ENCODE measurements at regions not wholly inside any gene's neighbourhood (a gene's known extent, or its start where the extent isn't known, plus 50 kb on each side); places are given as distances from the start of the nearest gene placed in this dataset.

GRCh38 chr1:88149686-88150085, 534.4 kb upstream of the PKN2 start:
- no peak for ATAC-seq
- intact Hi-C loops (cut with DNase I), result no loop called here

GRCh38 chr1:88150330-88150729, 533.7 kb upstream of the PKN2 start:
- no peaks in the 10 kb centered on the region for H3K27me3 ChIP-seq (ENCODE audit: low read depth)
- ATAC-seq (no peak), DNase-seq (no peak)
- no peak overlapping the region for H3K27ac ChIP-seq
- no peaks in the 10 kb centered on the region for H3K9me3 ChIP-seq
- no peak for TF ChIP-seq CTCF (IDR thresholded peaks at IDR 0.05)
- no peaks in the 10 kb centered on the region for H3K36me3 ChIP-seq
- H3K4me1 ChIP-seq, result no peaks in the 10 kb centered on the region
- intact Hi-C loops (cut with DNase I), result no loop called here
- H3K4me3 ChIP-seq, result no peak overlapping the region

More at GRCh38 chr1:88149686-88150085, 534.4 kb upstream of the PKN2 start:
- Histone ChIP-seq H3K9me3 (no peaks in the 10 kb centered on the region), H3K4me3 (no peak overlapping the region), H3K27me3 (ENCODE audit: low read depth) (no peaks in the 10 kb centered on the region), H3K27ac (no peak overlapping the region), H3K4me1 (no peaks in the 10 kb centered on the region), H3K36me3 (no peaks in the 10 kb centered on the region)
- no peak for TF ChIP-seq CTCF (IDR thresholded peaks at IDR 0.05)
- no peak for DNase-seq

- H3K36me3 ChIP-seq, result no peaks in the 10 kb centered on the region
- TF ChIP-seq CTCF (IDR thresholded peaks at IDR 0.05), result no peak
- H3K9me3 ChIP-seq, result no peaks in the 10 kb centered on the region
- no peaks in the 10 kb centered on the region for H3K4me1 ChIP-seq
- H3K27me3 ChIP-seq (ENCODE audit: low read depth), result no peaks in the 10 kb centered on the region
- no peak overlapping the region for H3K4me3 ChIP-seq
- DNase-seq (no peak), ATAC-seq (no peak)
- intact Hi-C loops (cut with DNase I), result no loop called here
- H3K27ac ChIP-seq, result no peak overlapping the region
Observed at GRCh38 chr1:88163187-88163586, 520.9 kb upstream of the PKN2 start.

- Histone ChIP-seq H3K27me3 (ENCODE audit: low read depth) (no peaks in the 10 kb centered on the region), H3K4me3 (no peak overlapping the region), H3K36me3 (no peaks in the 10 kb centered on the region), H3K27ac (no peak overlapping the region), H3K9me3 (no peaks in the 10 kb centered on the region), H3K4me1 (no peaks in the 10 kb centered on the region)
- DNase-seq (no peak), ATAC-seq (no peak)
- intact Hi-C loops (cut with DNase I), result no loop called here
- TF ChIP-seq CTCF (IDR thresholded peaks at IDR 0.05), result no peak
Observed at GRCh38 chr1:88168126-88168525, 515.9 kb upstream of the PKN2 start.

GRCh38 chr1:88169139-88169538, 514.9 kb upstream of the PKN2 start:
- no peak for DNase-seq
- Histone ChIP-seq H3K27me3 (ENCODE audit: low read depth) (no peaks in the 10 kb centered on the region), H3K4me1 (no peaks in the 10 kb centered on the region), H3K4me3 (no peak overlapping the region), H3K9me3 (no peaks in the 10 kb centered on the region), H3K27ac (no peak overlapping the region), H3K36me3 (no peaks in the 10 kb centered on the region)
- ATAC-seq, result no peak
- TF ChIP-seq CTCF (IDR thresholded peaks at IDR 0.05), result no peak
- intact Hi-C loops (cut with DNase I), result no loop called here

GRCh38 chr1:88169939-88170338, 514.1 kb upstream of the PKN2 start:
- H3K27ac ChIP-seq, result no peak overlapping the region

More at GRCh38 chr1:88169939-88170338, 514.1 kb upstream of the PKN2 start:
- ATAC-seq, result no peak
- H3K4me1 ChIP-seq, result no peaks in the 10 kb centered on the region
- H3K4me3 ChIP-seq, result no peak overlapping the region
- no peak for DNase-seq
- intact Hi-C loops (cut with DNase I), result no loop called here
- no peaks in the 10 kb centered on the region for H3K9me3 ChIP-seq
- no peaks in the 10 kb centered on the region for H3K27me3 ChIP-seq (ENCODE audit: low read depth)
- no peak for TF ChIP-seq CTCF (IDR thresholded peaks at IDR 0.05)
- no peaks in the 10 kb centered on the region for H3K36me3 ChIP-seq
